ENCODE measurements at regions not wholly inside any gene's neighbourhood (a gene's known extent, or its start where the extent isn't known, plus 50 kb on each side); places are given as distances from the start of the nearest gene placed in this dataset.

DNA sequence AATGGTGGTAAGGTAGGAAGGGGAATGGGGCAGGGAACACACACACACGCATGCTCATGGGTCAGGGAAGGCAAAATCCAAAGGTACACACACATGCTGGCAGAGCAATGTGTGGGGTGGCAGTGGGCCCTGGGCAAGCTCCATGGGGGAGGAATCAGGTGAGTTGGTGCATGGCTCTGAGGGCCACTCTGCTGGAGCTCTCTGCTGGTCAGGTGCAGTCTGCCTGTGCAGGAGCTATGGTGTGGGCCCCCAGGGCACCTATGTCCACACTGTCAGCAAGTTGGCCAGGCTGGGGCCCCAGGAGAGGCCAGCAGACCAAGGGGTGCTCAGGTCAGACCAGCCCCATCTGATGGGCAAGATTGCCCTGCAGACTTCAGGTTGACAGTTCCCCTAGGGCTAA lies 90.1 kb upstream of the GAP43 start:
- POLR2A ChIA-PET (ENCODE audit: low non-redundant PET): no interaction called here
- DNase-seq (ENCODE audit: low spot score): no peak
- no peaks in the 10 kb centered on the region for H3K4me1 ChIP-seq (ENCODE audit: insufficient read depth, low read length, poor library complexity, severe bottlenecking)
- intact Hi-C loops (cut with micrococcal nuclease; ENCODE audit: unreplicated experiment): no loop called here
- no TSS peak for BruUV-seq (replicated peaks)
- H3K9me3 ChIP-seq (ENCODE audit: low read depth, low read length, poor library complexity, severe bottlenecking): no peaks in the 10 kb centered on the region
- CTCF ChIA-PET: no interaction called here
- no peaks in the 10 kb centered on the region for H3K27me3 ChIP-seq (replicated peaks; ENCODE audit: insufficient read depth, low read depth, low read length, poor library complexity)
- H3K4me3 ChIP-seq (ENCODE audit: low read depth, low read length, poor library complexity, severe bottlenecking): no peak overlapping the region
- H3K36me3 ChIP-seq (ENCODE audit: insufficient read depth, low read length, poor library complexity, severe bottlenecking): no peaks in the 10 kb centered on the region
- no peak overlapping the region for H3K27ac ChIP-seq (ENCODE audit: low read depth, low read length, poor library complexity, severe bottlenecking)
- TF ChIP-seq, protein P1, sequence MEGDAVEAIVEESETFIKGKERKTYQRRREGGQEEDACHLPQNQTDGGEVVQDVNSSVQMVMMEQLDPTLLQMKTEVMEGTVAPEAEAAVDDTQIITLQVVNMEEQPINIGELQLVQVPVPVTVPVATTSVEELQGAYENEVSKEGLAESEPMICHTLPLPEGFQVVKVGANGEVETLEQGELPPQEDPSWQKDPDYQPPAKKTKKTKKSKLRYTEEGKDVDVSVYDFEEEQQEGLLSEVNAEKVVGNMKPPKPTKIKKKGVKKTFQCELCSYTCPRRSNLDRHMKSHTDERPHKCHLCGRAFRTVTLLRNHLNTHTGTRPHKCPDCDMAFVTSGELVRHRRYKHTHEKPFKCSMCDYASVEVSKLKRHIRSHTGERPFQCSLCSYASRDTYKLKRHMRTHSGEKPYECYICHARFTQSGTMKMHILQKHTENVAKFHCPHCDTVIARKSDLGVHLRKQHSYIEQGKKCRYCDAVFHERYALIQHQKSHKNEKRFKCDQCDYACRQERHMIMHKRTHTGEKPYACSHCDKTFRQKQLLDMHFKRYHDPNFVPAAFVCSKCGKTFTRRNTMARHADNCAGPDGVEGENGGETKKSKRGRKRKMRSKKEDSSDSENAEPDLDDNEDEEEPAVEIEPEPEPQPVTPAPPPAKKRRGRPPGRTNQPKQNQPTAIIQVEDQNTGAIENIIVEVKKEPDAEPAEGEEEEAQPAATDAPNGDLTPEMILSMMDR (conservative IDR thresholded peaks at IDR 0.05; ENCODE audit: low read depth, low read length): no peak
- TF ChIP-seq EZH2 (IDR thresholded peaks at IDR 0.05; ENCODE audit: borderline replicate concordance, low read depth, low read length, poor library complexity, severe bottlenecking): no peak

DNA sequence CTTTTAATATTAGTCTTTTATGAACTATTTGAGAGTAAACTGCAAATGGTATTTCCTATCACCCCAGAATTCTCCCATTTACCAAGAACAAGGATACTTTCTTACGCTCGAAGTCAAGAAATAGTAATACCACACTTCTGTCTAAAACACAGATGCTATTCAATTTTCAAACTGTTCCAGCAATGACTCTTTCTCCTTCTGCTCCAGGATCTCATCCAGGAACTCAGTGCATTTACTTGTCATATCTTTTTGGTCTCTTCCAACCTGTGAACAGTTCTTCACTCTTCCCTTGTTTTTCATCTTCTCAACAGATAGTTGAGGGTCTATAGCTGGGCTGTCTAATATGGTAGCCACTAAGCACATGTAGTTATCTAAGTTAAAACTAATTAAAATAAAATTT lies 87.1 kb upstream of the GAP43 start:
- Histone ChIP-seq H3K36me3 (ENCODE audit: insufficient read depth, low read length, poor library complexity, severe bottlenecking) (no peaks in the 10 kb centered on the region), H3K4me3 (ENCODE audit: low read depth, low read length, poor library complexity, severe bottlenecking) (no peak overlapping the region), H3K9me3 (ENCODE audit: low read depth, low read length, poor library complexity, severe bottlenecking) (no peaks in the 10 kb centered on the region), H3K27ac (ENCODE audit: low read depth, low read length, poor library complexity, severe bottlenecking) (no peak overlapping the region), H3K27me3 (replicated peaks; ENCODE audit: insufficient read depth, low read depth, low read length, poor library complexity) (no peaks in the 10 kb centered on the region), H3K4me1 (ENCODE audit: insufficient read depth, low read length, poor library complexity, severe bottlenecking) (no peaks in the 10 kb centered on the region)
- POLR2A ChIA-PET (ENCODE audit: low non-redundant PET): no interaction called here
- no peak for DNase-seq (ENCODE audit: low spot score)
- intact Hi-C loops (cut with micrococcal nuclease; ENCODE audit: unreplicated experiment): no loop called here
- CTCF ChIA-PET: no interaction called here
- TF ChIP-seq, protein P1 (conservative IDR thresholded peaks at IDR 0.05; ENCODE audit: low read depth, low read length): no peak
- no peak for TF ChIP-seq EZH2 (IDR thresholded peaks at IDR 0.05; ENCODE audit: borderline replicate concordance, low read depth, low read length, poor library complexity, severe bottlenecking)
- BruUV-seq (replicated peaks): no TSS peak

DNA sequence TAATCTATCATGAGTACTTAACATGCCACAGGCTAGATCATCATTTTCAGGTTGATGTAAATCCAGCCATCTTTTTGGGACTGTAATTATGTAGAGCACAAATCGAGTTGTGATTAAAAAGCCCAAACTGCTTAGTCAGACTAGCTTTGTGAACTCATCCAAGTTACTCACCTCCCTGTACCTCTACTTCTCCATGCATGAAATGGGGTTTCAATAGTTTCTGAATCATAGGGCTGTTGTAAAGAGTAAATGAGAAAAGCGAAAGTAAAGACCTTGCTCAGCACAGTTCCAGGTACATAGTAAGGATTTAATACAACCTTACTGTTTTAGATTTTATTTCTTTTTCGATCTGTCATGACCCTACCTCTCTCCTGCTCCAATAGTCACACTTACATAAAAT lies 85.6 kb upstream of the GAP43 start:
- Histone ChIP-seq H3K4me3 (ENCODE audit: low read depth, low read length, poor library complexity, severe bottlenecking) (no peak overlapping the region), H3K36me3 (ENCODE audit: insufficient read depth, low read length, poor library complexity, severe bottlenecking) (no peaks in the 10 kb centered on the region), H3K4me1 (ENCODE audit: insufficient read depth, low read length, poor library complexity, severe bottlenecking) (no peaks in the 10 kb centered on the region), H3K9me3 (ENCODE audit: low read depth, low read length, poor library complexity, severe bottlenecking) (no peaks in the 10 kb centered on the region), H3K27ac (ENCODE audit: low read depth, low read length, poor library complexity, severe bottlenecking) (no peak overlapping the region), H3K27me3 (replicated peaks; ENCODE audit: insufficient read depth, low read depth, low read length, poor library complexity) (no peaks in the 10 kb centered on the region)
- intact Hi-C loops (cut with micrococcal nuclease; ENCODE audit: unreplicated experiment): no loop called here
- ChIA-PET POLR2A (ENCODE audit: low non-redundant PET) (no interaction called here), CTCF (no interaction called here)
- no peak for DNase-seq (ENCODE audit: low spot score)
- TF ChIP-seq, protein P1 (conservative IDR thresholded peaks at IDR 0.05; ENCODE audit: low read depth, low read length): no peak
- BruUV-seq (replicated peaks): no TSS peak

All from A673 (cell line).